GDM1 (cell line): ENCODE measurements at regions not wholly inside any gene's neighbourhood (a gene's known extent, or its start where the extent isn't known, plus 50 kb on each side); places are given as distances from the start of the nearest gene placed in this dataset.
"Not testable (repeated sequence)": the region's sequence is repeated elsewhere in the genome, so short reads cannot be mapped to it uniquely, and the experiment has no call there.

ENCODE experiments used
- DNase-seq: peaks from one replicate; lab custom pipeline; 2025; lab: John Stamatoyannopoulos, UW

DNA sequence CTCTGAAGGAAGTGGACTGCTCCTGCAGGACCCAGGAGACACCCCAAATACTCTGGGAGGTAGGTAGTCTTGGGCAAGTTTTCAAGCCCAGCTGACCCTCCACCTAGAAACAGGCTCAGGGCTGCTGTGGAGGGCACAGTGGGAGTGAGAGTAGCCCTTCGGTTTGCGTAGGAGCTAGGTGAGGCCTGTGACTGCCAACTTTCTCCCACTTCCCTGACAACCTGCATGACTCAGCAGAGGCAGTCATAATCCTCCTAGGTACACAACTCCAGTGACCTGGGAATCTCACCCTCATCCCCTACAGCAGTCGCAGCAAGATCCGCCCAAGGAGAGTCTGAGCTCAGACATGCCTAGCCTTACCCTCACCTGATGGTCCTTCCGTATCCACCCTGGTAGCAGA is 439.1 kb downstream of the CNTNAP4 start:
- DNase-seq, result not testable (repeated sequence)

DNA sequence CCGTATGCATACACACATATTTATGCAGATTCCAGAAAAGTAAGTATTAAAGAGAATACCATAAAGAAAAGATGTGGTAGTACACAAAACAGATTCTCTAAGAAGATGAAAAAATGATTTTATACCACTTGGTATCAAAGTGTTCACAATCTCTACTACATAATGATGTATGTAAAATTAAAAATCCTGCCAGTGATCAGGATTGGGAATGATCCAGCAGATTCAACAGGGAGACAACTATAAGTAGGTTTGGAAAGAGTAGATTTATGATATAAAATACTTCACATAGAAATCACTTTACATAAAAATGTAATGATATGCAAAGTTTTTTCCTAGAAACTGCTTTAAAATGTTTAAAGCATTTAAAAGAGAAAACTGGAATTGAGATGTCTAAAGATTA is 447.0 kb downstream of the CNTNAP4 start:
- no peak for DNase-seq

DNA sequence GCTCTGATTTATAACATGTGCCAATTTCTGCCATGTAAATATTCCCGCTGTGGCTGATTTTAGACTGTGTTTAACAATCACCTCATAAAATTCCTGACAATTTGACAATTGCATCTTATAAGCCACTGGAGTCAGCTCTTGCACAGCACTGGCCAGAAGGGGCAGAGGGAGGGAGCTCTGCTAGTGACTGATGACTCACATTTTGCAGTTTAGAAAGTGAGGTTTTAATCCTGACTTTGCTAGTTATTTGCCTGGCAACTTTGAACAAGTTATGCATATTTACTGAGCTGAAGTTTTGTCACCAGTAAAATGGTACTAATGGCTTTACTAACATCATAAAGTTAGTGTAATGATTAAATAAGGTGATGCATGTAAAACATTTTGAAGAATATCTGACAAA is 452.3 kb downstream of the CNTNAP4 start:
- DNase-seq, result no peak

DNA sequence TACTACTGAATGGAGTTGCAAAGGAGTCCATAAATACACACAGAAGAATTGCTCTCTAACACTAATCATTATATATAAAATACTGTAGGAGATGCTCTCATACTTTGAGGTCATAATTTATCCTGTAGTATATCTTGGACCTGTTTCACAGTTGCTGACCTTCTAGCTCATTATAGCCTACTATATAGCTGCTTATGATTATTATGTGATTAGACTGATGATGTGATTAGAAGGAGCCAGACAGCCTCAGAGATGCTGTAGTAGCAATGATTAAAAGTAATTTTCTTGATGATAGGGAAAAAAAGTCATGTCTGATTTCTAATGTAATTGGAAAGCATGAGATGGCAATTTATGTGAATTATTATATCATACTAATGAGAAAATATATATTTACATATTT is 455.7 kb downstream of the CNTNAP4 start:
- DNase-seq, result no peak

DNA sequence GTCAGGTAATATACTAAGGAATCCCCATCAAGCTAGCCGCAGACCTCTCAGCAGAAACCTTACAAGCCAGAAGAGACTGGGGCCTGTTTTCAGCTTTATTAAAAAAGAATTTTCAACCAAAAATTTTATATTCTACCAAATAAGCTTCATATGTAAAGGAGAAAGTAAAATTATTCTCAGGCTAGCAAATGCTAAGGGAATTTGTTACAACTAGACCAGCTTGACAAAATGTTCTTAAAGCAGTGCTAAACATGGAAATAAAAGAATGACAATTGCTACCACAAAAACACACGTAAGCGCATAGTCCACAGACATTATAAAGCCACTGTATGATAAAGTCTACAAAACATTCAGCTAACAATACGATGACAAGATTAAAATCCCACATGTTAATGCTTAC is 449.4 kb upstream of the MON1B start:
- no peak for DNase-seq

DNA sequence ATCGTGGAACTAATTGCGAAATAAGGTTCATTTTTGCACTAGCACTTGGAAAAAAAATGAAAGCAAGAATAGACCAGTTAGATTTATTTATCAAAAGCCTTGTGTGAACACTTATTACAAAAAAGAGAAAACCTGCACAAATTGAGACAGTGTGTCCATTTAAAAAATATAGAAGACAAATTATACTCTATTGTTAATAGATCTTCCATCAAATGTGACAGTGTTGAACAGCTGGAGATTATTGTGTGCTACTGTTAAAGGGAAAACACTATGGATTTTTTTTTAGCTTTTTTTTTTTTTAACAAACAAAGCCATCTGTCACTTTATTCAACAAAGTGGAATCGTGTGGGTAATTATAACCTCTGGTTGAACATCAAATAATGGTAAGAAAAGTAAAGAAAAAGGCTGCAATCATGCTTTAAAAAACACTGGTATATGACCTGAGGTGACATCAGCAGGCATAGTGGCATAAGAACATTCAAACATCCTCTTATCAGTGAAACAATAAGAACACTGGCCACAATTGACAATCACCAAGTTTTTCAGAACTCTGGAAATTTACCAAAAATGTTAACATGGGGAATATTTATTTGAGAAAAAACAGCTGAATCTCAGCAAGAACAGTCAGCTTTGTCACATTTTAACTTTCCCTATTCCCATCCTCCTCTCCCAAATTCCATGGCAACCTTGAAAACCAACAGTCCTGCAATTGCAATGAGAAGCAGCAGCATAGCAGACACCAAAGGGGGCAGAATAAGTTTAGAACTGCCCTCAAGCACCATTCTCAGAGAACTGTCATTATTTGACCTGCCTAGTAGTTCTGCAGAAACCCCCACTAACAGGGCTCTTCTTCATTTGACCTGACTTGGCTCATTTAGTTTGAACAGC is 442.3 kb upstream of the MON1B start:
- no peak for DNase-seq

DNA sequence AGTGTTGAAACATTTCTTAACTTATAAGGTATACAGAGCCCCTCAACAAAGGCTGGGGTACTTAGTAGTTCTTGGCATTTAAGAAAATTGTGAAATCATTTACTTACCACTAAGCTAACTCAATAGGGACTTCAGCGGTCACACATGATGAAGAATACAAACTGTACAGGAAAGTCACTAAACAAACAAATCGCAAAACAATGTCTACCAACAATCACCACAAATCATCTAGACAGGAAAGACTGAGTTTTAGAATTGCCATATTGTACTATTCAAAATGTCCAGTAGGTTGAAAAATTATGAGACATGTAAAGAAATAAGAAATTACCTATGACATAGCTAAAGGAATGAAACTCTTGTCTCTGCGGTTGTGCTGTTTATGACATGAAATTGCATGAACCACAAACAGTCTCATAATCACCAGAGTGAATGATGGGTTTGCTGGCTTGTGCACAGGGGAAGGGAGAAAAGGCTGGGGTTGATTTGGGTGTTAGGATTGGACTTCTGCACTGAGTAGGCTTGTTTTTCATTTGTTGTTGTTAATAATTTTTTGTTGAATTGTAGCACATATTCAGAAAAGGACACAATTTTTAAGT is 441.1 kb upstream of the MON1B start:
- DNase-seq, result no peak

DNA sequence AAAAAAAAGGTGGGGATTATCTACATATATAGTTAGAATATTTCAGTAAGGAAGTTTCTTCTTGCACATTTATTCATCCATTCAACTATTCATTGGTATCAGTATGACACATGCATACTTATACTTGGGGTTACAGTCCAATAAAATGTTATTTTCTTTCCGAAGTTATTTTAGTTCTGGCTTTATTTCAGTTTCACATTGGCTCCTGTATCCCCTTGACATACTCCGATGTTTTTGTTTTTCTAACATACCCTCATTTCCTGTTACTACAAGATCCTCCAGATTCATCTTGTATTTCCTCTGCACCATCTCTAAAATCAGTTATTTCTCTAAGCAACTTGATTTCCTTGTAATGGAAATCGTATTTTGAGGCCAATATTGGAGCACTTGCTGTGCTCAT is 435.5 kb upstream of the MON1B start:
- DNase-seq, result no peak

DNA sequence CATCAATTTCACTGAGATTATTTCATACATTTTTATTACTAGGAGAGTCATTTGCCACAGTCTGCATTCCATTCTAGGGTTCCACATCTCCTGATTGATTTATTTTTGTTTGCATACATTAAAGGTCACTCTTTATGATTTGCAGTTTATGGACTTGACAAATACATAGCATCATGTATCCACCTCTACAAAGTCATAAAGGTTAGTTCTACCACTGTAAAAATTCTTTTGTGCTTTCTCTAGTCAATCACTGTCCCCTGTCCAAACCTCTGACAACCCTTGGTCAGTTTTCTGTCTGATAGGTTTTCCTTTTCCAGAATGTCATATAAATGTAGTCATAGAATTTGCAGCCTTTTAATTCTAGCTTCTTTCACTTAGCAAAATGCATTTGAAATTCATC is 434.6 kb upstream of the MON1B start:
- DNase-seq, result no peak

DNA sequence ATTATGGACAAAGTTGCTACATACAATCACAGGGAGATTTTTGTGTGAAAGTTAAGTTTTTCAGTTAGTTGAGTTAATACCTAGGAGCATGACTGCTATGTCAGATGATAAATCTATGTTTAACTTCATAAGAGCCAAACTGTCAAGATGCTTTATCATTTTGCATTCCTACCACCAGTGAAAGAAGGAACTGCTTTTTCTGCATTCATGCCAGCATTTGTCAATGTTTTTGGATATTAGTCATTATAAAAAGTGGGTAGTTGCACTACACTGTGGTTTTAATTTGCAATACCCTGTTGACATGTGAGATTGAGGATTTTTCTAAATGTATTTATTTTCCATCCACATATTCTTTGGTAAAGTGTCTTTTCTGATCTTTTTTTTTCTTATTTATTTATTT is 434.0 kb upstream of the MON1B start:
- no peak for DNase-seq

DNA sequence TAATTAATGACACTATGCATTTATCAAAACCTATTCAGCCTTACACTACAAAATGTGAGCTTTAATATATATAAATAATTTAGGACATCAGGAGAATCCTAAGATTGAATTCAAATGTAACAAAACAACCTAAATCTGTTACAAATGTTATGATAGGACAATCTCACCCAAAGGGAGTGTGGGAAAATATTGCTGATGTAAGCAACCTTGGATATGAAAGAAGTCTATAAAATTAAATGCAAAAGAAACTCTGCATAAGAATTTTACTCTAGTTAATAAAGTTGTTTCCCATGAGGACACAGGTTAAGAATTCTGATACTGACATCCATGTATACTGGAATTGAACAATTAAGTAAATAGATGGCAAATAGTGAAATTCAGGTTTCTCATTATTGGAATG is 424.5 kb upstream of the MON1B start:
- DNase-seq, result no peak

DNA sequence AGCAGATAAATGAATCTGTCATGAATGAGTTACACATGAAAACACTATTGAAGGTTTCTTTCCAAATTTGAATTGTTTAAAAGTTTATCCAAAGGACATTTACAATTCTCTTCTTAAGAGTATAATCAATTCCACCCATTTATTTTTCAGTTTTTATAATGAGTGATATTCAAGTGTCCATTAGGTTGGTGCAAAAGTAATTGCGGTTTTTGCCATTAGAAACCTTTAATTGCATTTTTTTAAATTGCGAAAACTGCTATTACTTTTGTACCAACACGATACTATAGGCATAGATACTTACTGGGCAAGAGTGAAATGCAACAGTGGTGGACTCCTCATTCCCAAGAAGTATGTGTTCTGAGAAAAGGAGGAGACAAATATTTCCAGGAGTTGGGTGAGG is 422.7 kb upstream of the MON1B start:
- DNase-seq, result no peak

DNA sequence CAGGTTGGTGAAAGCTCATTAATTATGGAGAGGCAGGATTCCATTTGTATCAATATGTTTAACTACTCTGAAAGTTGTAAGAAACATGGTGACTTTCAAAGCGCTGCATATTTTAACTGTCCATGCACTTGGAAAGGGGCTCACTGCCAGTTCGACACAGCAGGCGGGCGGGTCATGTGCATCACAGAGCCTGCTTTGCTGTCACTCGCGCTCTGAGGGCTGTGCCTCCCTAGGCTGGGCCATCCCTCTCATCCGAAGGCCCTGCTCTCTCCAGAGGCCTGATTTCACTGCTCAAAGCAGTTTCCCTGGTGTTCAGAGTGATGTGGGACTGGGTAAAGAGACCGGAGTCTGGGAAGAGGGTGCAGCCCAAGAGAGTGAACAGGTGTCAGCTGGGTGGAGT is 422.0 kb upstream of the MON1B start:
- no peak for DNase-seq

DNA sequence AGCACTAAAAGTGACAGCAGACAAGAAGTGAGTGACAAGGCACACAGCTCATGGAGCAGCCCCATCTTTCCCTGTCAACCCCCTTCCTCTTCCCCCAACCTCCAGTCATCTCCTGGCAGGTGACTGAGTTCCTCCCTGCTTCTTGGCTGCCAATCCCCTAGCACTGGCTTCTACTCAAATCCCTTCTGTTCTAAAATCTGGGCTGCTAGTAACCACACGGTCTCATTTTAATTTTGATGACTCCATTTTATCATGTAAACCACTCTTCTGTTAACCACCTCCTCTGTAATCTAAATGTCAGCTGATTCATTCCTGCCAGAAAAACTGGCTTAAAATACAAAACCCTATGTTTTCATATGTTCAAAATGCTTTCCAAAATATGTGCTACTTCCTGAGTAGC is 419.8 kb upstream of the MON1B start:
- DNase-seq, result no peak

DNA sequence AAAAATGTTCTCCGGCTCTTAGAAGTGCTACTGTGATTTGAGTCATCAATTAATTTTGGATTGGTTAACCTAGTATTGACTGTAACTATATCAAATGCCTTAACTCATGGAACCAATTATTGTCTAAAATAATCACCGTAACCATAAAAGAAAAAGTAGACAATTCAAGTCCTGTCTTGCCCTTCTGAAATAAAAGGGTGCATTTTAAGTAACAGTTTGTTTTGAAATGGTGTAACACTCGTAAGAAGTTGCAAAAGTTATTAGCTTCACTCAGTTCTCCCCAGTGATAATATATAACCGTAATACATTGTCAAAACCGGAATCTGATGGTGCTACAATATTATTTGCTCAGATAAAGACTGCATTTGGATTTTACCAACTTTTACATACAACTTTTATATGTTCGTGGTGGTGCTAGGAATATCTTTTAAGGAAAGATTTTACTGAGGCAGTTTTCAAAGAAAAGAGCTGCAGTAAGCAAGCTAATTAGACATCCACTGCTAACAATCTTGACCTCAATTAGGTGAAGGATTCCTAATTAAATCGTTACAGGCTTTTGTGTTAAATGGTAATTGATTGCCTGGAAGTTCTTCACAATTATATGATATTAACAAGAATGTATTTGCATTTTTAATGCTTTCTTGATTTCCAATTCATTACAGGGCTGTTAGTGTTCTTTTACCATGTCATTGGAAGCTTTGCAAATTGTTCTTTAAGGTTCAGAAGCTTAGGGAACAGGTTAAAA is 413.1 kb upstream of the MON1B start:
- no peak for DNase-seq

DNA sequence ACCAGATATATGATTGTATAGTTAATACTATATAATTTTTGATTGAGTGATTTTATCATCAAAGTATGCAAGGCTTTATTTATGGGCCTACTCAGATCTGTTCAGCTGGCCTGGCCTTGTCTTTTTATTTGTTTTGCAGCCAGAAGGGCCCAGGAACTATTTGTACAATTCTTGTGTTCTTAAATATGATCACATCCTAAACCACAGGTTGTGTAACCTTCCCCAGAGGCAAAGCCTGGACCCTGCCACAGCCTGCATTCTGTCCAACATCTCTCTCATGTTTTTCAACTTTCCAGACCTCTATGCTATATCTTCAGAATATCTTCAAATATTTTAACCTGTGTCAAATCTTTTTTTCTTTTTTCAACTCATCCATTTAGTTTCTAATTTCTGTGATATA is 410.4 kb upstream of the MON1B start:
- no peak for DNase-seq

DNA sequence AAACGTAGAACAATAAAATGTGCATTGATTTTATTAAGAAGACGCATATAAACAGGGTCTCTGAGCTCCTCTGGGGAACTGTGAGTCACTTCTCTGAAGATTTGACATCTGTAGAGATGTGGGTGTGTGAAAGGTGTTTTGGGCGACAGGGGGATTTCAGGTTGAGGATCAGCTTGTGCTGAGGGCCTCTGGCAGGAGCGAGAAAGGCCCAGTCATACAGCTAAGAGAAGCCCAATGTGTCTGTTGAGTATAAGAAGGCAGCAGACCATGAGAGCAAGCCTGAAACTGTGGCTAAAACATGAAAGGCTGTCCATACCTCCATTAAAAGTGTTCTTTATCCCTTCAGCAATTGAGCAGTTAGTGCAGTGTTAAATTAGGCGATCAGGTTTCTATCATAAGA is 406.5 kb upstream of the MON1B start:
- DNase-seq, result no peak

DNA sequence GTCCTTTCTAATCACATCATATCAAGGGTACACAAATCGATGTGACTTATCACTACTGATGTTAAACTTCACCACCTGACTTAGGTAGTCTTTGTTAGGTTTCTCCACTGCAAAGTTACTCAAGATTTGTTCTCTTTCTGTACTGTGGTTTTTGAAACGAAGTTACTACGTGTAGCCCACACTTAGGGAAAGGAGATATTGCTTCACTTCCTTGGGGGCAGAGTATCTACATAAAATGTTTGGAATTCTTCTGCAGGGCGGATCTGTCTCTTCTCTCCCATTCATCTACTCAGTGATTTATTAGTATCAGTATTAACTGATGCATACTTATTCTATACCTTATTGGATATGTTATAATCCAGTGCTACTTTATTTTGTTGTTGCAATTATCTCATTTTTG is 403.6 kb upstream of the MON1B start:
- no peak for DNase-seq

DNA sequence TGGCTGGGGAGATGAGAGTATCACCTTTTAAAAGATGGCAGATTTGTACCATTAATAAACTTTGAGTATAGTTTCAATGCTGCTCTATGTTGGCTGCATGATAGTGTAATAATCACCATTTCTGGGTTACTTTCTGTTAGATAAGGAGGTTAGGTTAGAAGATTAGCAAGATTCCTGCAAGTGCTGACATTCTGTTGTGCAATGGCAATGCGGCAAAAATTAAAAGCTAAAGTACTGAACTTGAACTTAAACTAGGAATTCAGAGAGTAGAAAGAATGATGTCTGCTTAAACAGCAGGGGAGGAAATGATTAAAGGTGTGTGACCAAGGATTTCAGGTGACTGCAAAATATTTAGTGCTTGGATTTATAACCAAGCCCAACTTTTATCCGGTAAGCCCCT is 399.8 kb upstream of the MON1B start:
- DNase-seq, result no peak

DNA sequence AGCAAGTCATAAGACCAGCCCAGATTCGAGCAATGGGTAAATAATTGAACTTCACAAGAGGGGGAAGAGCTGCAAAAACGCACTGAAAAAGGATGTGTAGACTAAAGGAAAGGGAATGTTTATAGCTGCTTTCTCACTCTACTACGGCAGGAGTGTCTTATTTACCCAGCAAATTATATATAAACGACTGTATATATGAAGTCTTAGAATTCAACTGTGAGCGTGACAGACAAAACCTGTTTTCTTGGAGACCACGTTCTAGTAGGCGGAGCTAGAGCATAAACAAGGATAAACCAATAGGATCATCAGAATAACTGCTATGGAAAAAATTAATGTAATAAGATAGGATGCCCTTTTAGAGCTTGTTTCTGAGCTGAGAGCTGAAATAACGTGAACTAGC is 394.6 kb upstream of the MON1B start:
- no peak for DNase-seq

DNA sequence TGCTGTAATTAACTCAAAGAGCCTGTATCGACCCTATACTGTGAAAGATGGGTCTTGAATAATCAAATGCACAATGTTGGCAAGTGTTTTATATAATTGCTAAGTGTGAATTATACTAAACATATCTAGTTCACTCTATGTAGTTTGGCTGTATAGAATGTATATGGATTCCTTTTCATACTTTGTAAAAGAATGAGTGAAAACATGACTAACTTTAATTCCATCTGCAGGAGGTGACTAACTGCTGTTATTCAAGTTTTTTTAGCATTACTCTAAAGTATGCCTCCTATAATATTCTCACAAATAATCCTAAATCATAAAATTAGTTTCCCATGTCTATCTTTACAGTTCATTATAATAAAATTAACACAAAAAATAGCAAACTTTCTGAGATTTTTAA is 394.0 kb upstream of the MON1B start:
- no peak for DNase-seq

DNA sequence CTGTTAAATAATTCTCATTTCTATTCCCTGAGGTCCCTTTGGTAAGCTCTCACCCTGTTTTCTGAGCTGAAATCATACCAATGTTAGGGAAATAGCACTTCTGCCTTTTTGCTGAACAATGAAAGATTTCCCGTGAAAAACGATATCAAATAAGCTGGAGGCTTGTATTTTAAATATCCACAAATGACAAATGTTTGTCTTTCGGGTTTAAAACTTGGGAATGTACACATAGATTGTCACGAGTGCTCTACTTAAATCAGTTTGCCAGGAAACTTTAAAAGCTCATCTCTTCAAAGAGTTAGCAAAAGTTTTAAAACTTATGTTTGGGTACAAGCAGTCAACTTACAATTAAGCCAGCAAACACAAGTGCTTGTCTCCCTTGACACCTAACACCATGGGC is 393.5 kb upstream of the MON1B start:
- no peak for DNase-seq

DNA sequence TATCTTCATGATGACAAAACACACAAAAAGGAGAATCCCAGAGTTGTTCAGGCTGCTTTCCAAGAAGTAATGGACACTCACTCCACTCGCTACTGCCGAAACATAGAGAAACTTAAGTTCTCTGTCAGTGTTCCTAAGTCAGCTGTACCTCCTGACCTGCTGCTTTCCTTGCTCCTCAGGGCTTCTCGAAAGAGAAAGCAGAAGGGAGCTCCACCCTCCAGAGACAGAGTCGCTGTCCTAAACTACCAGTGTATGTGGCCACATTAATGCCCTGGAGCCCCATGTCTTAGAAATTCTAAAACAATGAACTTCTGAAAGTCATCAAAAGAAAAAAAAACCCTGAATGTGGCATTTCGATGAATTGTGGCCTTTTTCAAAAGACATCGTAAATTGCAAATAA is 390.8 kb upstream of the MON1B start:
- no peak for DNase-seq
